Endodermal cell (in vitro differentiated cells): ENCODE measurements at regions not wholly inside any gene's neighbourhood (a gene's known extent, or its start where the extent isn't known, plus 50 kb on each side); places are given as distances from the start of the nearest gene placed in this dataset.

ENCODE experiments used
- DNase-seq: peaks from one replicate; pipeline ENCODE4 v3.0.0-alpha.2; 2017
- H3K27ac ChIP-seq: 2 replicates; pipeline ENCODE4 v1.5.1; 2013; ENCODE audit warnings: mild to moderate bottlenecking, low read depth, low read length, moderate library complexity
- H3K27me3 ChIP-seq: 2 replicates; pipeline ENCODE4 v1.6.1; 2013; ENCODE audit warnings: mild to moderate bottlenecking, low read length, moderate library complexity; ENCODE audit not compliant: insufficient read depth, control insufficient read depth, poor library complexity, severe bottlenecking
- H3K36me3 ChIP-seq: 2 replicates; pipeline ENCODE4 v1.7.0; 2013; ENCODE audit warnings: mild to moderate bottlenecking, low read length, moderate library complexity; ENCODE audit not compliant: control insufficient read depth, insufficient read depth
- H3K4me1 ChIP-seq: one replicate; pipeline ENCODE4 v1.7.0; 2013; ENCODE audit warnings: low read length; ENCODE audit not compliant: control insufficient read depth, insufficient read depth
- H3K4me3 ChIP-seq: 2 replicates; pipeline ENCODE4 v1.5.1; 2013; ENCODE audit warnings: mild to moderate bottlenecking, low read length, moderate library complexity
- H3K9ac ChIP-seq: 2 replicates; pipeline ENCODE4 v1.6.1; 2013; ENCODE audit warnings: mild to moderate bottlenecking, low read length, moderate library complexity; ENCODE audit not compliant: poor library complexity, severe bottlenecking; ENCODE audit errors: extremely low read depth
- H3K9me3 ChIP-seq: 2 replicates; pipeline ENCODE4 v1.6.1; 2013; ENCODE audit warnings: mild to moderate bottlenecking, low read length, moderate library complexity; ENCODE audit not compliant: control insufficient read depth
- H3K27ac Mint-ChIP-seq: 2 replicates; pipeline ENCODE4 v1.8.0; 2020; ENCODE audit warnings: mixed read lengths
- H3K27me3 Mint-ChIP-seq: 2 replicates; pipeline ENCODE4 v1.8.0; 2021; ENCODE audit warnings: mild to moderate bottlenecking, mixed read lengths; ENCODE audit not compliant: insufficient read depth
- H3K36me3 Mint-ChIP-seq: 2 replicates; pipeline ENCODE4 v1.8.0; 2020; ENCODE audit warnings: low read depth, mixed read lengths
- H3K4me1 Mint-ChIP-seq: 2 replicates; pipeline ENCODE4 v1.8.0; 2020; ENCODE audit warnings: mixed read lengths
- H3K4me3 Mint-ChIP-seq: 2 replicates; pipeline ENCODE4 v1.8.0; 2020; ENCODE audit warnings: mild to moderate bottlenecking, moderate library complexity, mixed read lengths
- H3K9me3 Mint-ChIP-seq: 2 replicates; pipeline ENCODE4 v1.8.0; 2020; ENCODE audit warnings: mild to moderate bottlenecking, mixed read lengths
- WGBS, 2 experiments: methylation state at CpG; one replicate each; pipeline versions ENCODE4 v1.1.5 to v1.1.7; 2013; ENCODE audit warnings: missing lambda C conversion rate in 2 of 2, mixed read lengths in 1 of 2; ENCODE audit not compliant: insufficient coverage in 1 of 2, insufficient read length in 1 of 2; 5-methylcytosine and 5-hydroxymethylcytosine counted together
- TF ChIP-seq, protein P1 (sequence below): fragments of 200-600 bp; sonication (generic); conservative IDR thresholded peaks from 2 replicates; pipeline ENCODE4 v1.5.0; 2021; ENCODE audit warnings: antibody characterized with exemption, mild to moderate bottlenecking

- TF ChIP-seq, protein P1, sequence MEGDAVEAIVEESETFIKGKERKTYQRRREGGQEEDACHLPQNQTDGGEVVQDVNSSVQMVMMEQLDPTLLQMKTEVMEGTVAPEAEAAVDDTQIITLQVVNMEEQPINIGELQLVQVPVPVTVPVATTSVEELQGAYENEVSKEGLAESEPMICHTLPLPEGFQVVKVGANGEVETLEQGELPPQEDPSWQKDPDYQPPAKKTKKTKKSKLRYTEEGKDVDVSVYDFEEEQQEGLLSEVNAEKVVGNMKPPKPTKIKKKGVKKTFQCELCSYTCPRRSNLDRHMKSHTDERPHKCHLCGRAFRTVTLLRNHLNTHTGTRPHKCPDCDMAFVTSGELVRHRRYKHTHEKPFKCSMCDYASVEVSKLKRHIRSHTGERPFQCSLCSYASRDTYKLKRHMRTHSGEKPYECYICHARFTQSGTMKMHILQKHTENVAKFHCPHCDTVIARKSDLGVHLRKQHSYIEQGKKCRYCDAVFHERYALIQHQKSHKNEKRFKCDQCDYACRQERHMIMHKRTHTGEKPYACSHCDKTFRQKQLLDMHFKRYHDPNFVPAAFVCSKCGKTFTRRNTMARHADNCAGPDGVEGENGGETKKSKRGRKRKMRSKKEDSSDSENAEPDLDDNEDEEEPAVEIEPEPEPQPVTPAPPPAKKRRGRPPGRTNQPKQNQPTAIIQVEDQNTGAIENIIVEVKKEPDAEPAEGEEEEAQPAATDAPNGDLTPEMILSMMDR: no peak
- H3K36me3 ChIP-seq: no peaks in the 10 kb centered on the region
- peaks cover 6% of the 10 kb centered on the region for H3K4me1 ChIP-seq
- WGBS, 2 experiments: 89 to 90% methylated on average over 6 to 9 of the region's 9 CpGs
- H3K9ac ChIP-seq: no peak overlapping the region
- Mint-ChIP-seq H3K4me1 (peaks cover 16% of the 10 kb centered on the region), H3K4me3 (no peak overlapping the region), H3K27me3 (peaks cover 21% of the 10 kb centered on the region), H3K36me3 (no peaks in the 10 kb centered on the region), H3K9me3 (no peaks in the 10 kb centered on the region), H3K27ac (no peak overlapping the region)
- H3K27ac ChIP-seq: no peak overlapping the region
- H3K9me3 ChIP-seq: no peaks in the 10 kb centered on the region
- DNase-seq: no peak
- H3K27me3 ChIP-seq: peaks cover 10% of the 10 kb centered on the region
- H3K4me3 ChIP-seq: no peak overlapping the region
Measured at GRCh38 chr15:70313099-70314017, 215.6 kb upstream of the TLE3 start.

- 50% methylated on average over 1 of the region's 1 CpG; no CpG with 5 or more reads in 1 of the 2 experiments for WGBS, 2 experiments
Measured at GRCh38 chr15:70311821-70312220, 214.1 kb upstream of the TLE3 start.

DNA sequence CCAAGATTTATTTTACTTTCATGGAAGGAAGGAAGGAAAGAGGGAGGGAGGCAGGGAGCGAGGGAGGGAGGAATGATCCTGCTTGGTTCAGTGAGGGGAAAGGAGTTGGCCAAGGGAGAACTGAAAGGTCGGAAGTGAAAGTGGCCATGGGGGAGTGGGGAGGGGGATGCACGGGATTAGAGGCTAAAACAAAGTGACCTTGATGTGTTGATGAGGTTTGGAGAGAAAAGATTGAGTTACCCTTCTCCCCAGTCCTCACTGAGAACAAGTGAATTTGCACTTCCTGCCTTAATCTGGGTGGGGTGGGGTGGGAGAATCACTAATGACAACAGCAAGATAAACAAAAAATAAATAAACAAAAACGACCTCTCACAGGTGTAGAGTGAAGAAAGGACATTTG lies 212.0 kb upstream of the TLE3 start:
- no peak overlapping the region for H3K4me3 Mint-ChIP-seq
- WGBS, 2 experiments: 33 to 43% methylated on average over 1 to 4 of the region's 4 CpGs
- peaks cover 34% of the 10 kb centered on the region for H3K27me3 ChIP-seq
- no peak for DNase-seq
- no peak overlapping the region for H3K27ac ChIP-seq
- H3K27me3 Mint-ChIP-seq: peaks cover 37% of the 10 kb centered on the region
- H3K36me3 ChIP-seq: no peaks in the 10 kb centered on the region
- H3K27ac Mint-ChIP-seq: no peak overlapping the region
- H3K9ac ChIP-seq: no peak overlapping the region
- no peaks in the 10 kb centered on the region for H3K9me3 ChIP-seq
- no peaks in the 10 kb centered on the region for H3K36me3 Mint-ChIP-seq
- H3K4me1 ChIP-seq: peaks cover 3% of the 10 kb centered on the region
- H3K4me1 Mint-ChIP-seq: peaks cover 18% of the 10 kb centered on the region
- no peak overlapping the region for H3K4me3 ChIP-seq
- TF ChIP-seq, protein P1: no peak
- H3K9me3 Mint-ChIP-seq: no peaks in the 10 kb centered on the region

More at GRCh38 chr15:70311821-70312220, 214.1 kb upstream of the TLE3 start:
- Histone ChIP-seq H3K27me3 (peaks cover 26% of the 10 kb centered on the region), H3K9ac (no peak overlapping the region), H3K9me3 (no peaks in the 10 kb centered on the region), H3K27ac (no peak overlapping the region), H3K4me3 (no peak overlapping the region), H3K36me3 (no peaks in the 10 kb centered on the region), H3K4me1 (peaks cover 6% of the 10 kb centered on the region)
- peaks cover 18% of the 10 kb centered on the region for H3K4me1 Mint-ChIP-seq
- peaks cover 31% of the 10 kb centered on the region for H3K27me3 Mint-ChIP-seq
- H3K9me3 Mint-ChIP-seq: no peaks in the 10 kb centered on the region
- no peak for DNase-seq
- H3K27ac Mint-ChIP-seq: no peak overlapping the region
- TF ChIP-seq, protein P1: no peak
- H3K36me3 Mint-ChIP-seq: no peaks in the 10 kb centered on the region
- no peak overlapping the region for H3K4me3 Mint-ChIP-seq
